ENCODE measurements at regions not wholly inside any gene's neighbourhood (a gene's known extent, or its start where the extent isn't known, plus 50 kb on each side); places are given as distances from the start of the nearest gene placed in this dataset.

- TF ChIP-seq CTCF (IDR thresholded peaks at IDR 0.05) (no peak), POLR2AphosphoS5 (IDR thresholded peaks at IDR 0.05) (no peak), POLR2A (IDR thresholded peaks at IDR 0.05) (no peak)
Measured at GRCh38 chr12:100687686-100688085, 106.9 kb upstream of the ANO4 start.
